Common myeloid progenitor, CD34-positive (primary cell): ENCODE measurements at regions not wholly inside any gene's neighbourhood (a gene's known extent, or its start where the extent isn't known, plus 50 kb on each side); places are given as distances from the start of the nearest gene placed in this dataset.

Experiments used
- CTCF ChIA-PET: fragments of 350-600 bp; sonication (Branson Sonifier 250); formaldehyde crosslinking; loops from one replicate; lab custom pipeline; 2021; ENCODE audit warnings: antibody characterized with exemption; lab: Charles Lee
- POLR2A ChIA-PET: fragments of 350-600 bp; sonication (Branson Sonifier 250); formaldehyde crosslinking; loops from one replicate; lab custom pipeline; 2021; ENCODE audit warnings: antibody characterized with exemption; lab: Charles Lee
- DNase-seq, 3 donors: peaks; one replicate each; pipeline versions ENCODE4 v3.0.0 to v3.0.0-alpha.2; 2013
- H3K27ac ChIP-seq, 2 experiments: 1 replicate in 1 of 2; 2 replicates in 1 of 2; pipeline ENCODE4 v1.7.0; 2013; ENCODE audit warnings: inconsistent platforms in 2 of 2, low read length in 2 of 2, mild to moderate bottlenecking in 2 of 2, low read depth in 1 of 2, moderate library complexity in 1 of 2; ENCODE audit not compliant: severe bottlenecking in 2 of 2, insufficient read depth in 1 of 2, poor library complexity in 1 of 2
- H3K27me3 ChIP-seq, 5 experiments: replicated peaks in 2 of 5; 1 replicate in 3 of 5; 2 replicates in 2 of 5; pipeline versions ENCODE4 v1.6.1 to v1.7.0; 2013; ENCODE audit warnings: low read length in 4 of 5, mild to moderate bottlenecking in 2 of 5, moderate library complexity in 2 of 5, inconsistent platforms in 1 of 5; ENCODE audit not compliant: insufficient read depth in 5 of 5, control insufficient read depth in 4 of 5
- H3K36me3 ChIP-seq, 4 experiments: 1 replicate in 2 of 4; 2 replicates in 2 of 4; pipeline versions ENCODE4 v1.6.1 to v1.7.0; 2013; ENCODE audit warnings: low read length in 3 of 4, control low read depth in 1 of 4, mild to moderate bottlenecking in 1 of 4; ENCODE audit not compliant: control insufficient read depth in 4 of 4, insufficient read depth in 4 of 4
- H3K4me1 ChIP-seq, 4 experiments: 1 replicate in 3 of 4; 2 replicates in 1 of 4; pipeline versions ENCODE4 v1.6.1 to v1.7.1; 2013; ENCODE audit warnings: low read length in 3 of 4, mild to moderate bottlenecking in 3 of 4, control low read depth in 1 of 4, inconsistent platforms in 1 of 4, moderate library complexity in 1 of 4; ENCODE audit not compliant: control insufficient read depth in 4 of 4, insufficient read depth in 4 of 4; ENCODE audit errors: control extremely low read depth in 1 of 4
- H3K4me3 ChIP-seq, 7 experiments: 1 replicate in 4 of 7; 2 replicates in 3 of 7; pipeline versions ENCODE4 v1.5.1 to v1.7.0; 2013; ENCODE audit warnings: mild to moderate bottlenecking in 7 of 7, low read length in 6 of 7, moderate library complexity in 6 of 7, inconsistent platforms in 2 of 7, low read depth in 2 of 7, control low read depth in 1 of 7; ENCODE audit not compliant: insufficient read depth in 4 of 7, control insufficient read depth in 1 of 7; ENCODE audit errors: extremely low read depth in 1 of 7
- H3K9me3 ChIP-seq, 5 experiments: 1 replicate in 4 of 5; 2 replicates in 1 of 5; pipeline versions ENCODE4 v1.6.1 to v1.7.1; 2013; ENCODE audit warnings: low read length in 4 of 5, mild to moderate bottlenecking in 2 of 5, inconsistent platforms in 1 of 5, low read depth in 1 of 5, moderate library complexity in 1 of 5; ENCODE audit not compliant: control insufficient read depth in 4 of 5, insufficient read depth in 2 of 5; ENCODE audit errors: control extremely low read depth in 1 of 5
- WGBS: methylation state at CpG from one replicate; pipeline ENCODE4 v1.1.5; 2013; ENCODE audit not compliant: insufficient coverage; 5-methylcytosine and 5-hydroxymethylcytosine counted together

- no peak for DNase-seq
- peaks cover 0 to 8% (median 4%) of the 10 kb centered on the region in 5 experiments for H3K27me3 ChIP-seq
- no peak overlapping the region for H3K27ac ChIP-seq
- H3K9me3 ChIP-seq = peaks cover 0 to under 1% (median 0%) of the 10 kb centered on the region in 5 experiments
- POLR2A ChIA-PET = no interaction called here
- H3K4me3 ChIP-seq = no peak overlapping the region
- CTCF ChIA-PET = no interaction called here
- H3K4me1 ChIP-seq = no peaks in the 10 kb centered on the region
- 78% methylated on average over 4 of the region's 7 CpGs for WGBS
- no peaks in the 10 kb centered on the region for H3K36me3 ChIP-seq
These were observed 167.6 kb downstream of the LINC00237 start for GRCh38 chr20:20938599-20938998.

- Histone ChIP-seq H3K4me3 (no peak overlapping the region), H3K4me1 (no peaks in the 10 kb centered on the region), H3K36me3 (no peaks in the 10 kb centered on the region), H3K27ac (no peak overlapping the region), H3K9me3 (peaks cover 0 to 2% (median 0%) of the 10 kb centered on the region in 5 experiments), H3K27me3 (peaks cover 0 to 9% (median 5%) of the 10 kb centered on the region in 5 experiments)
- CTCF ChIA-PET = no interaction called here
- no peak for DNase-seq
- POLR2A ChIA-PET = no interaction called here
- WGBS = 98% methylated on average over 5 of the region's 7 CpGs
These were observed 168.0 kb downstream of the LINC00237 start for GRCh38 chr20:20938131-20938530.

DNA sequence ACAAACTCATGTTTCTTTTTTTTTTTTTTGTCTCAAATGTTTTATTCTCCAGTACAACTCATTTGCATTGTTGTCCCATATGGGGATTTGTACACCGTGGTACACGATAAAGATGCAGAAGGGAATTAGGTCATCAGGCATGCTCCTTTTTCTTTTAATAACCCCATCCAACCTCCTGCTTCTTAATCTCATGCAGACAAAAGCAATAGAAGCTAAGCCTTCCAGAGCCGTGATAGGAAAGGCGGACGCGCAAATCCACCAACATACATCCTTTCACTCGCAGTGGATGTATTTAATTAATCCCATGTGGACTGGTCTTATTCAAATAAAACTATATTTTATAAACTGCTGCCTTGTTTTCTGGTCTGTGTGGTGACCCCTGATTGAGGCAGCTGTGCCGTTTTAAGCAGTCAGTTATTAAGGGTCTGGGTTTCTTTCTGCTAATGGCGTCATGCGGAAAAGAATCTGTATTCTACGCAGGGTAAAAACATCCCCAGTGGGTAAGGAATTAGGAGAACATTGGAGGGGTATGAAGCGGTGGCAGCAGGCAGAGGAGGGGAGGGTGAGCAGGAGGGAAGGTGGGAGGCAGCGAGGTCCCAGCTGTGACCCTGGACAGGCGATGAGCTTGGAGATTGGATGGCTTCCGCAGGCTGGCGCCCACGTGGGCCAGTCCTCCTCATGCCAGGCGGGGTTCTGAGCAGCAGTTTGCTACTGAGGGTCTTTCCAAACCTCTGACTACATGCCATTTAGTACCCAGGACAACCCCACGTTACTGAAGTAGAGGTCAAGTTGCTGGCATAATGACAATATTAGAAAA is 172.8 kb downstream of the LINC00237 start:
- no peak overlapping the region for H3K27ac ChIP-seq
- CTCF ChIA-PET = no interaction called here
- H3K4me1 ChIP-seq = no peaks in the 10 kb centered on the region
- peaks cover 0 to 16% (median 4%) of the 10 kb centered on the region in 5 experiments for H3K27me3 ChIP-seq
- 90% methylated on average over 12 of the region's 19 CpGs for WGBS
- POLR2A ChIA-PET = interaction anchor here (0.7 kb wide), 1 partner anchor 218 kb away, joined by 7 read pairs; no protein-coding TSS in a partner anchor
- no peak for DNase-seq
- H3K9me3 ChIP-seq = peaks cover 0 to 2% (median 0%) of the 10 kb centered on the region in 5 experiments
- no peaks in the 10 kb centered on the region for H3K36me3 ChIP-seq
- no peak overlapping the region for H3K4me3 ChIP-seq

DNA sequence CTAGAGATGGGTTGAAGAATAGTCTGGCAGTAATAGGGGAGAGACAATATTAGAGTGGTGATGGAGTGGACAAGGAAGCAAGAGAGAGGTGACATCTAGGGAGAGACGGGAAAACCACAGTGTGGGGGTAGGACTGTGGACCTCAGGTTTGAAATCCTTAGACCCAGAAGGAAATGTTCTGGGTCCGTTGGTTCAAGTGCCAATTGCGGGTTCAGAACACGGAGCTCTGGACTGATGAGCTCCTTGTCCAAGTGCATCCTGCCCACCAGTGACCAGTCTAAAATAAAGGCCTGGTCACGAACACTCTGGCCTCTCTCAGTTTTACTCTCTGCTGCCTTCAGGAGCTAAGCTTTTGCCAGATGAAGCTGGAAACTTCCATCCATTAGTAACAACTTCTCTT is 174.0 kb downstream of the LINC00237 start:
- Histone ChIP-seq H3K4me3 (no peak overlapping the region), H3K27ac (no peak overlapping the region), H3K4me1 (no peaks in the 10 kb centered on the region), H3K36me3 (no peaks in the 10 kb centered on the region), H3K27me3 (peaks cover 0 to 17% (median 4%) of the 10 kb centered on the region in 5 experiments), H3K9me3 (peaks cover 0 to 2% (median 0%) of the 10 kb centered on the region in 5 experiments)
- no peak for DNase-seq
- CTCF ChIA-PET = no interaction called here
- WGBS = 96% methylated on average over 5 of the region's 5 CpGs
- POLR2A ChIA-PET = interaction anchor here (0.7 kb wide), 1 partner anchor 217 kb away, joined by 7 read pairs; no protein-coding TSS in a partner anchor

DNA sequence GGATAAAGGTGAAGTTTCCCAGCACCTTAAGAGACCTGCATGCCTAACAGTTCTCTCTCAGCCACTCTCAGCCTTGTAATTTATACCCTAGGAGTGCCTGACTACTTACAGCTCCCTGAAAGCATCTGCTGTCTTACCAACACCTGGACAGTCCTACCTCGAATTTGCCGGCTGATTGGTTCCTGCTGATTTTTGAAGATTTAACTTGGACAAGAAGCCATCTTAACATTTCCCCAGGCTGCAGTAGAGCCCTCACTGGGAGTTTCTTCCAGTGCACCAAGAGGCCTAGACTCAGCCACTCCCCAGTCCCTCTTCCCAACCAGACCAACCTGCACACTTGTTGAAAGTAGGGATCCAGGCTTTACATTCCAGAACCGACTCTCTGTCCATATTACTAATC is 174.5 kb downstream of the LINC00237 start:
- Histone ChIP-seq H3K4me1 (no peaks in the 10 kb centered on the region), H3K36me3 (no peaks in the 10 kb centered on the region), H3K4me3 (no peak overlapping the region), H3K27me3 (peaks cover 0 to 17% (median 4%) of the 10 kb centered on the region in 5 experiments), H3K27ac (no peak overlapping the region), H3K9me3 (peaks cover 0 to 2% (median 0%) of the 10 kb centered on the region in 5 experiments)
- ChIA-PET POLR2A (no interaction called here), CTCF (no interaction called here)
- DNase-seq = no peak
- WGBS = 93% methylated on average over 2 of the region's 3 CpGs

- Histone ChIP-seq H3K9me3 (peaks cover 0 to 2% (median 0%) of the 10 kb centered on the region in 5 experiments), H3K4me1 (no peaks in the 10 kb centered on the region), H3K27ac (no peak overlapping the region), H3K27me3 (peaks cover 0 to 14% (median 4%) of the 10 kb centered on the region in 5 experiments), H3K4me3 (no peak overlapping the region), H3K36me3 (no peaks in the 10 kb centered on the region)
- no peak for DNase-seq
- POLR2A ChIA-PET = no interaction called here
- CTCF ChIA-PET = no interaction called here
- WGBS = no CpG with 5 or more reads among the region's 3 CpGs
These were observed 175.1 kb downstream of the LINC00237 start for GRCh38 chr20:20931024-20931423.

- ChIA-PET POLR2A (no interaction called here), CTCF (no interaction called here)
- peaks cover 0 to 14% (median 4%) of the 10 kb centered on the region in 5 experiments for H3K27me3 ChIP-seq
- peaks cover 0 to 2% (median 0%) of the 10 kb centered on the region in 5 experiments for H3K9me3 ChIP-seq
- no peak for DNase-seq
- H3K4me3 ChIP-seq = no peak overlapping the region
- H3K36me3 ChIP-seq = no peaks in the 10 kb centered on the region
- H3K27ac ChIP-seq = no peak overlapping the region
- 50% methylated on average over 1 of the region's 1 CpG for WGBS
- no peaks in the 10 kb centered on the region for H3K4me1 ChIP-seq
These were observed 175.7 kb downstream of the LINC00237 start for GRCh38 chr20:20930500-20930899.
